ENCODE measurements at regions not wholly inside any gene's neighbourhood (a gene's known extent, or its start where the extent isn't known, plus 50 kb on each side); places are given as distances from the start of the nearest gene placed in this dataset.

DNA sequence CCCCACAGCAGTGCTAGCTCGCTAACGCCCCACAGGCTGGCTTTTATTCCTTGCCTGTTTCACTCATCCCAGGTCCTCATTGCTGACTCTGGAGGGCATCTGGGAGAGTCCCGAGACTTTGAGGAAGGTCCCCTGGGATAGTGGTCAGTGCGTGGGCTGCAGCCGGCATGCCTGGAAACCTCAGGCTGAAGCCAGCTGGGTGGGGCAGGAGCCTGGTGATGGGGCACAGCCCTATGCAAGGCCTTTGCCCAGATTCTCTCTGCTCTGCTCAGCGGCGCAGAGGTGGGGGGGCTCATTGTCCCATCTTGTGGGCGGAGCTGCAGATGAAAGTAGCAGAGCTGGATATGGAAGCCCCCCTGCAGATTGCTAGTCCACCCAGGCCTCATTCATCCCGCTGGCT lies 55.7 kb upstream of the SMAD6 start:
- Histone ChIP-seq H3K4me2 (ENCODE audit: insufficient read depth, low read length) (peak overlapping the region; percentile 23), H3K36me3 (ENCODE audit: insufficient read depth, low read length) (no peaks in the 10 kb centered on the region), H4K20me1 (ENCODE audit: insufficient read depth, low read length) (no peaks in the 10 kb centered on the region), H2AFZ (ENCODE audit: low read length) (no peak overlapping the region), H3K4me3 (ENCODE audit: insufficient read depth, low read length) (peak overlapping the region; percentile 21), H3K79me2 (ENCODE audit: insufficient read depth, low read length) (no peaks in the 10 kb centered on the region), H3K27me3 (ENCODE audit: insufficient read depth, low read length) (no peaks in the 10 kb centered on the region), H3K27ac (ENCODE audit: low read depth, low read length) (peak overlapping the region; percentile 5), H3K4me1 (ENCODE audit: insufficient read depth, low read length) (peaks cover 42% of the 10 kb centered on the region), H3K9me3 (ENCODE audit: low read depth, low read length) (no peaks in the 10 kb centered on the region)
- DNase-seq (ENCODE audit: insufficient read length, low spot score, missing footprints), result peak; percentile 97
- peak; percentile 17 for TF ChIP-seq CTCF (IDR thresholded peaks at IDR 0.05; ENCODE audit: extremely low read depth, low read depth, low read length)

- Histone ChIP-seq H3K27me3 (ENCODE audit: insufficient read depth, low read length) (no peaks in the 10 kb centered on the region), H2AFZ (ENCODE audit: low read length) (no peak overlapping the region), H3K4me2 (ENCODE audit: insufficient read depth, low read length) (peak overlapping the region; percentile 23), H3K36me3 (ENCODE audit: insufficient read depth, low read length) (no peaks in the 10 kb centered on the region), H3K4me3 (ENCODE audit: insufficient read depth, low read length) (peak overlapping the region; percentile 21), H4K20me1 (ENCODE audit: insufficient read depth, low read length) (no peaks in the 10 kb centered on the region), H3K79me2 (ENCODE audit: insufficient read depth, low read length) (no peaks in the 10 kb centered on the region), H3K9me3 (ENCODE audit: low read depth, low read length) (no peaks in the 10 kb centered on the region), H3K4me1 (ENCODE audit: insufficient read depth, low read length) (peaks cover 42% of the 10 kb centered on the region), H3K27ac (ENCODE audit: low read depth, low read length) (peak overlapping the region; percentile 23)
- DNase-seq (ENCODE audit: insufficient read length, low spot score, missing footprints), result no peak
- no peak for TF ChIP-seq CTCF (IDR thresholded peaks at IDR 0.05; ENCODE audit: extremely low read depth, low read depth, low read length)
Observed at GRCh38 chr15:66646799-66647198, 55.2 kb upstream of the SMAD6 start.

GRCh38 chr15:66647358-66647757 lies 54.7 kb upstream of the SMAD6 start:
- DNase-seq (ENCODE audit: insufficient read length, low spot score, missing footprints), result no peak
- Histone ChIP-seq H3K79me2 (ENCODE audit: insufficient read depth, low read length) (no peaks in the 10 kb centered on the region), H3K9me3 (ENCODE audit: low read depth, low read length) (no peaks in the 10 kb centered on the region), H2AFZ (ENCODE audit: low read length) (no peak overlapping the region), H3K4me3 (ENCODE audit: insufficient read depth, low read length) (no peak overlapping the region), H3K4me2 (ENCODE audit: insufficient read depth, low read length) (peak overlapping the region; percentile 23), H3K27ac (ENCODE audit: low read depth, low read length) (peak overlapping the region; percentile 23), H3K4me1 (ENCODE audit: insufficient read depth, low read length) (peaks cover 42% of the 10 kb centered on the region), H3K36me3 (ENCODE audit: insufficient read depth, low read length) (no peaks in the 10 kb centered on the region), H3K27me3 (ENCODE audit: insufficient read depth, low read length) (no peaks in the 10 kb centered on the region), H4K20me1 (ENCODE audit: insufficient read depth, low read length) (no peaks in the 10 kb centered on the region)
- TF ChIP-seq CTCF (IDR thresholded peaks at IDR 0.05; ENCODE audit: extremely low read depth, low read depth, low read length), result no peak

- Histone ChIP-seq H2AFZ (ENCODE audit: low read length) (no peak overlapping the region), H4K20me1 (ENCODE audit: insufficient read depth, low read length) (no peaks in the 10 kb centered on the region), H3K4me3 (ENCODE audit: insufficient read depth, low read length) (no peak overlapping the region), H3K79me2 (ENCODE audit: insufficient read depth, low read length) (no peaks in the 10 kb centered on the region), H3K36me3 (ENCODE audit: insufficient read depth, low read length) (no peaks in the 10 kb centered on the region), H3K9me3 (ENCODE audit: low read depth, low read length) (no peaks in the 10 kb centered on the region), H3K4me1 (ENCODE audit: insufficient read depth, low read length) (peaks cover 42% of the 10 kb centered on the region), H3K4me2 (ENCODE audit: insufficient read depth, low read length) (no peak overlapping the region), H3K27me3 (ENCODE audit: insufficient read depth, low read length) (no peaks in the 10 kb centered on the region), H3K27ac (ENCODE audit: low read depth, low read length) (no peak overlapping the region)
- DNase-seq (ENCODE audit: insufficient read length, low spot score, missing footprints), result no peak
- TF ChIP-seq CTCF (IDR thresholded peaks at IDR 0.05; ENCODE audit: extremely low read depth, low read depth, low read length), result no peak
Observed at GRCh38 chr15:66648588-66648987, 53.4 kb upstream of the SMAD6 start.

Data from osteoblast (primary cell).